NK-92 treated with Interleukin-12 subunit alpha and Interleukin-12 subunit beta, amount 100 ng/mL, for 24 hours (cell line): ENCODE measurements at regions not wholly inside any gene's neighbourhood (a gene's known extent, or its start where the extent isn't known, plus 50 kb on each side); places are given as distances from the start of the nearest gene placed in this dataset.

Source experiments
- DNase-seq: peaks from one replicate; lab custom pipeline; 2025; lab: John Stamatoyannopoulos, UW

- no peak for DNase-seq
Observed at GRCh38 chr4:24719615-24720014, 75.8 kb upstream of the SOD3 start.

- no peak for DNase-seq
Observed at GRCh38 chr4:24720436-24720835, 74.9 kb upstream of the SOD3 start.

GRCh38 chr4:24720979-24721378, 74.4 kb upstream of the SOD3 start:
- no peak for DNase-seq

- DNase-seq = no peak
Observed at GRCh38 chr4:24722026-24722568, 73.3 kb upstream of the SOD3 start.

- DNase-seq = no peak
Observed at GRCh38 chr4:24727390-24728224, 67.8 kb upstream of the SOD3 start.

GRCh38 chr4:24729119-24729730, 66.1 kb upstream of the SOD3 start:
- DNase-seq = no peak

GRCh38 chr4:24730256-24731001, 64.9 kb upstream of the SOD3 start:
- DNase-seq = no peak

- DNase-seq = no peak
Observed at GRCh38 chr4:24731448-24731847, 63.9 kb upstream of the SOD3 start.

GRCh38 chr4:24734511-24734910, 60.9 kb upstream of the SOD3 start:
- DNase-seq = no peak

GRCh38 chr4:24736066-24736465, 59.3 kb upstream of the SOD3 start:
- DNase-seq = no peak

- no peak for DNase-seq
Observed at GRCh38 chr4:24741910-24742309, 53.5 kb upstream of the SOD3 start.

GRCh38 chr4:24742335-24742734, 53.0 kb upstream of the SOD3 start:
- DNase-seq = no peak

GRCh38 chr4:24742773-24743172, 52.6 kb upstream of the SOD3 start:
- no peak for DNase-seq

GRCh38 chr4:24743206-24743605, 52.2 kb upstream of the SOD3 start:
- DNase-seq = no peak

- DNase-seq = no peak
Observed at GRCh38 chr4:24743927-24744326, 51.4 kb upstream of the SOD3 start.

- no peak for DNase-seq
Observed at GRCh38 chr4:24745172-24745895, 50.0 kb upstream of the SOD3 start.
